GM23338 (cell line): ENCODE measurements at regions not wholly inside any gene's neighbourhood (a gene's known extent, or its start where the extent isn't known, plus 50 kb on each side); places are given as distances from the start of the nearest gene placed in this dataset.

Experiments used
- ATAC-seq: fragments of 200-7000 bp; cut with Tn5 transposase; 3 replicates; pipeline ENCODE4 v1.9.1; 2020
- DNase-seq: peaks from one replicate; pipeline ENCODE4 v3.0.0-alpha.2; 2015; ENCODE audit warnings: low spot score
- H2AFZ ChIP-seq: fragments of 200-600 bp; sonication (generic); 2 replicates; pipeline ENCODE4 v1.8.0; 2016; ENCODE audit warnings: antibody characterized with exemption, mild to moderate bottlenecking, moderate library complexity
- H3F3A ChIP-seq: fragments of 200-600 bp; sonication (generic); replicated peaks from 2 replicates; pipeline ENCODE4 v1.8.0; 2017; ENCODE audit warnings: antibody characterized with exemption, mixed run types, low read depth
- H3K27ac ChIP-seq: fragments of 200-600 bp; sonication (generic); 2 replicates; pipeline ENCODE4 v1.6.1; 2016; ENCODE audit warnings: low read depth
- H3K27me3 ChIP-seq: fragments of 200-600 bp; sonication (generic); 2 replicates; pipeline ENCODE4 v1.8.0; 2016; ENCODE audit warnings: mild to moderate bottlenecking, mixed run types, moderate library complexity; ENCODE audit not compliant: insufficient read depth
- H3K36me3 ChIP-seq: fragments of 200-600 bp; sonication (generic); 2 replicates; pipeline ENCODE4 v1.8.0; 2016; ENCODE audit warnings: mild to moderate bottlenecking; ENCODE audit not compliant: insufficient read depth
- H3K4me1 ChIP-seq: fragments of 200-600 bp; sonication (generic); 2 replicates; pipeline ENCODE4 v1.8.0; 2016; ENCODE audit warnings: mild to moderate bottlenecking, moderate library complexity; ENCODE audit not compliant: insufficient read depth
- H3K4me2 ChIP-seq: fragments of 200-600 bp; sonication (generic); 2 replicates; pipeline ENCODE4 v1.7.1; 2017; ENCODE audit warnings: mixed run types
- H3K4me3 ChIP-seq: fragments of 200-600 bp; sonication (generic); 2 replicates; pipeline ENCODE4 v1.6.1; 2016; ENCODE audit warnings: mixed run types
- H3K79me2 ChIP-seq: fragments of 200-600 bp; sonication (generic); replicated peaks from 2 replicates; pipeline ENCODE4 v1.8.0; 2017; ENCODE audit warnings: mild to moderate bottlenecking; ENCODE audit not compliant: insufficient read depth
- H3K9me2 ChIP-seq: fragments of 200-600 bp; sonication (generic); 2 replicates; pipeline ENCODE4 v1.8.0; 2017; ENCODE audit not compliant: insufficient read depth
- H4K20me1 ChIP-seq: fragments of 200-600 bp; sonication (generic); replicated peaks from 2 replicates; pipeline ENCODE4 v1.8.0; 2017; ENCODE audit warnings: mild to moderate bottlenecking; ENCODE audit not compliant: insufficient read depth
- H3K27ac Mint-ChIP-seq: 2 replicates; pipeline ENCODE4 v1.8.0; 2020; ENCODE audit warnings: inconsistent platforms, mild to moderate bottlenecking, moderate library complexity, mixed read lengths
- H3K27me3 Mint-ChIP-seq: 3 replicates; pipeline ENCODE4 v1.8.0; 2022; ENCODE audit warnings: low read depth, mild to moderate bottlenecking, moderate library complexity, mixed read lengths, inconsistent platforms; ENCODE audit not compliant: insufficient read depth, poor library complexity
- H3K36me3 Mint-ChIP-seq: 3 replicates; pipeline ENCODE4 v1.8.0; 2021; ENCODE audit warnings: low read depth, mild to moderate bottlenecking, inconsistent platforms, moderate library complexity, mixed read lengths
- H3K4me1 Mint-ChIP-seq: 3 replicates; pipeline ENCODE4 v1.8.0; 2020; ENCODE audit warnings: mild to moderate bottlenecking, inconsistent platforms, mixed read lengths
- H3K4me3 Mint-ChIP-seq: 3 replicates; pipeline ENCODE4 v1.8.0; 2021; ENCODE audit warnings: moderate library complexity, mild to moderate bottlenecking, inconsistent platforms, mixed read lengths
- H3K9me3 Mint-ChIP-seq: 3 replicates; pipeline ENCODE4 v1.8.0; 2020; ENCODE audit warnings: moderate library complexity, mild to moderate bottlenecking, inconsistent platforms, mixed read lengths
- CREB1 ChIP-seq: fragments of 250-450 bp; sonication (Bioruptor Pico); IDR thresholded peaks from 2 replicates; pipeline ENCODE4 v1.5.0; 2020; ENCODE audit warnings: low read depth, mild to moderate bottlenecking, moderate library complexity
- EZH2 ChIP-seq: fragments of 200-600 bp; sonication (generic); IDR thresholded peaks from one replicate; pipeline ENCODE4 v1.8.0; 2017; ENCODE audit warnings: antibody characterized with exemption, mild to moderate bottlenecking, low read depth; ENCODE audit not compliant: unreplicated experiment
- EZH2phosphoT487 ChIP-seq: fragments of 200-600 bp; sonication (generic); IDR thresholded peaks from one replicate; pipeline ENCODE4 v1.8.1; 2018; ENCODE audit warnings: antibody characterized with exemption; ENCODE audit not compliant: unreplicated experiment
- JUNB ChIP-seq: IDR thresholded peaks from one replicate; pipeline ENCODE4 v1.6.1; 2016; ENCODE audit warnings: antibody characterized with exemption; ENCODE audit not compliant: unreplicated experiment
- NANOG ChIP-seq: IDR thresholded peaks from 2 replicates; pipeline ENCODE4 v1.6.1; 2016; ENCODE audit warnings: antibody characterized with exemption, borderline replicate concordance
- POLR2AphosphoS5 ChIP-seq: IDR thresholded peaks from 2 replicates; pipeline ENCODE4 v1.6.1; 2016; ENCODE audit warnings: antibody characterized with exemption, low read depth
- STAT1 ChIP-seq: IDR thresholded peaks from one replicate; pipeline ENCODE4 v1.6.1; 2016; ENCODE audit warnings: antibody characterized with exemption; ENCODE audit not compliant: unreplicated experiment
- ZNF114 ChIP-seq: fragments of 250-450 bp; sonication (Bioruptor Pico); IDR thresholded peaks from 2 replicates; pipeline ENCODE4 v1.5.0; 2020; ENCODE audit warnings: mild to moderate bottlenecking, moderate library complexity
- ZNF331 ChIP-seq: fragments of 250-450 bp; sonication (Bioruptor Pico); IDR thresholded peaks from 2 replicates; pipeline ENCODE4 v1.5.0; 2020; ENCODE audit warnings: low read depth, mild to moderate bottlenecking, moderate library complexity
- TF ChIP-seq, protein P1 (sequence below): IDR thresholded peaks from one replicate; pipeline ENCODE4 v1.6.1; 2018; ENCODE audit warnings: antibody characterized with exemption; ENCODE audit not compliant: unreplicated experiment
- TF ChIP-seq, protein P2 (sequence below): fragments of 250-450 bp; sonication (Bioruptor Pico); IDR thresholded peaks from 2 replicates; pipeline ENCODE4 v1.5.0; 2020; ENCODE audit warnings: mild to moderate bottlenecking, moderate library complexity
- TF ChIP-seq, protein P3 (sequence below), 2 experiments: fragments of 200-600 bp in 1 of 2; sonication (generic) in 1 of 2; conservative IDR thresholded peaks; 2 replicates each; pipeline versions ENCODE4 v1.5.1 to v1.6.1; 2016 to 2017; ENCODE audit warnings: antibody characterized with exemption in 2 of 2, low read depth in 2 of 2, mild to moderate bottlenecking in 2 of 2, moderate library complexity in 1 of 2
- TF ChIP-seq, protein P4 (sequence below): IDR thresholded peaks from 2 replicates; pipeline ENCODE4 v1.6.1; 2016; ENCODE audit warnings: antibody characterized with exemption

DNA sequence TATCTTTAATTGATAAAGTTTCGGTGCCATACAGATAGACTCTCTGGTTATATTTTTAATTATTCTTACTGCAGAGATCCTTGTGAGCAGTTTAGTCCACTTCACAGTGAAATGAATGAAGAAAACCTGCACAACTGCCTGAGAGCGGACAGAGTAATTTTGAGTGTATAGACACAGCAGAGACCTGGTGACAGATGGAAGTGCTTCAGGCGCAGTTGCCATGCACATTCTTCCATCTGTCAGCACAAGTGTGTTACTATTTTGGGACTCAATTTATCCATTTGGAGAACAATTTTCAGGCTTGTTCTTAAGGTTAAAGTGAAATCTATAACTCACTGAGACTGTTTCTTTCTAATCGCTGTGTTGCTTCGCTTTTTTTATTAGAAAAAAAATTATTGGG, 147.8 kb upstream of the SPHKAP start:
- Histone ChIP-seq H3F3A (no peaks in the 10 kb centered on the region), H3K9me2 (peaks cover 4% of the 10 kb centered on the region; the same call in 1 of the 2 replicates), H3K4me3 (no peak overlapping the region), H3K4me2 (no peak overlapping the region), H3K27me3 (no peaks in the 10 kb centered on the region), H4K20me1 (no peaks in the 10 kb centered on the region), H3K27ac (no peak overlapping the region), H3K36me3 (peaks cover 12% of the 10 kb centered on the region; the same call in 1 of the 2 replicates), H2AFZ (no peak overlapping the region), H3K79me2 (no peaks in the 10 kb centered on the region), H3K4me1 (no peaks in the 10 kb centered on the region)
- ATAC-seq, result no peak
- H3K27me3 Mint-ChIP-seq, result peaks cover 4% of the 10 kb centered on the region
- H3K4me1 Mint-ChIP-seq, result no peaks in the 10 kb centered on the region
- H3K27ac Mint-ChIP-seq, result no peak overlapping the region
- no peak for DNase-seq
- peaks cover 58% of the 10 kb centered on the region for H3K9me3 Mint-ChIP-seq
- TF ChIP-seq EZH2phosphoT487 (no peak), STAT1 (no peak), ZNF114 (CRISPR knock-in tag) (no peak), CREB1 (no peak), ZNF331 (CRISPR knock-in tag) (no peak), NANOG (no peak), POLR2AphosphoS5 (no peak), EZH2 (no peak), JUNB (no peak)
- TF ChIP-seq, protein P1, sequence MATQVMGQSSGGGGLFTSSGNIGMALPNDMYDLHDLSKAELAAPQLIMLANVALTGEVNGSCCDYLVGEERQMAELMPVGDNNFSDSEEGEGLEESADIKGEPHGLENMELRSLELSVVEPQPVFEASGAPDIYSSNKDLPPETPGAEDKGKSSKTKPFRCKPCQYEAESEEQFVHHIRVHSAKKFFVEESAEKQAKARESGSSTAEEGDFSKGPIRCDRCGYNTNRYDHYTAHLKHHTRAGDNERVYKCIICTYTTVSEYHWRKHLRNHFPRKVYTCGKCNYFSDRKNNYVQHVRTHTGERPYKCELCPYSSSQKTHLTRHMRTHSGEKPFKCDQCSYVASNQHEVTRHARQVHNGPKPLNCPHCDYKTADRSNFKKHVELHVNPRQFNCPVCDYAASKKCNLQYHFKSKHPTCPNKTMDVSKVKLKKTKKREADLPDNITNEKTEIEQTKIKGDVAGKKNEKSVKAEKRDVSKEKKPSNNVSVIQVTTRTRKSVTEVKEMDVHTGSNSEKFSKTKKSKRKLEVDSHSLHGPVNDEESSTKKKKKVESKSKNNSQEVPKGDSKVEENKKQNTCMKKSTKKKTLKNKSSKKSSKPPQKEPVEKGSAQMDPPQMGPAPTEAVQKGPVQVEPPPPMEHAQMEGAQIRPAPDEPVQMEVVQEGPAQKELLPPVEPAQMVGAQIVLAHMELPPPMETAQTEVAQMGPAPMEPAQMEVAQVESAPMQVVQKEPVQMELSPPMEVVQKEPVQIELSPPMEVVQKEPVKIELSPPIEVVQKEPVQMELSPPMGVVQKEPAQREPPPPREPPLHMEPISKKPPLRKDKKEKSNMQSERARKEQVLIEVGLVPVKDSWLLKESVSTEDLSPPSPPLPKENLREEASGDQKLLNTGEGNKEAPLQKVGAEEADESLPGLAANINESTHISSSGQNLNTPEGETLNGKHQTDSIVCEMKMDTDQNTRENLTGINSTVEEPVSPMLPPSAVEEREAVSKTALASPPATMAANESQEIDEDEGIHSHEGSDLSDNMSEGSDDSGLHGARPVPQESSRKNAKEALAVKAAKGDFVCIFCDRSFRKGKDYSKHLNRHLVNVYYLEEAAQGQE, result no peak
- TF ChIP-seq, protein P2, sequence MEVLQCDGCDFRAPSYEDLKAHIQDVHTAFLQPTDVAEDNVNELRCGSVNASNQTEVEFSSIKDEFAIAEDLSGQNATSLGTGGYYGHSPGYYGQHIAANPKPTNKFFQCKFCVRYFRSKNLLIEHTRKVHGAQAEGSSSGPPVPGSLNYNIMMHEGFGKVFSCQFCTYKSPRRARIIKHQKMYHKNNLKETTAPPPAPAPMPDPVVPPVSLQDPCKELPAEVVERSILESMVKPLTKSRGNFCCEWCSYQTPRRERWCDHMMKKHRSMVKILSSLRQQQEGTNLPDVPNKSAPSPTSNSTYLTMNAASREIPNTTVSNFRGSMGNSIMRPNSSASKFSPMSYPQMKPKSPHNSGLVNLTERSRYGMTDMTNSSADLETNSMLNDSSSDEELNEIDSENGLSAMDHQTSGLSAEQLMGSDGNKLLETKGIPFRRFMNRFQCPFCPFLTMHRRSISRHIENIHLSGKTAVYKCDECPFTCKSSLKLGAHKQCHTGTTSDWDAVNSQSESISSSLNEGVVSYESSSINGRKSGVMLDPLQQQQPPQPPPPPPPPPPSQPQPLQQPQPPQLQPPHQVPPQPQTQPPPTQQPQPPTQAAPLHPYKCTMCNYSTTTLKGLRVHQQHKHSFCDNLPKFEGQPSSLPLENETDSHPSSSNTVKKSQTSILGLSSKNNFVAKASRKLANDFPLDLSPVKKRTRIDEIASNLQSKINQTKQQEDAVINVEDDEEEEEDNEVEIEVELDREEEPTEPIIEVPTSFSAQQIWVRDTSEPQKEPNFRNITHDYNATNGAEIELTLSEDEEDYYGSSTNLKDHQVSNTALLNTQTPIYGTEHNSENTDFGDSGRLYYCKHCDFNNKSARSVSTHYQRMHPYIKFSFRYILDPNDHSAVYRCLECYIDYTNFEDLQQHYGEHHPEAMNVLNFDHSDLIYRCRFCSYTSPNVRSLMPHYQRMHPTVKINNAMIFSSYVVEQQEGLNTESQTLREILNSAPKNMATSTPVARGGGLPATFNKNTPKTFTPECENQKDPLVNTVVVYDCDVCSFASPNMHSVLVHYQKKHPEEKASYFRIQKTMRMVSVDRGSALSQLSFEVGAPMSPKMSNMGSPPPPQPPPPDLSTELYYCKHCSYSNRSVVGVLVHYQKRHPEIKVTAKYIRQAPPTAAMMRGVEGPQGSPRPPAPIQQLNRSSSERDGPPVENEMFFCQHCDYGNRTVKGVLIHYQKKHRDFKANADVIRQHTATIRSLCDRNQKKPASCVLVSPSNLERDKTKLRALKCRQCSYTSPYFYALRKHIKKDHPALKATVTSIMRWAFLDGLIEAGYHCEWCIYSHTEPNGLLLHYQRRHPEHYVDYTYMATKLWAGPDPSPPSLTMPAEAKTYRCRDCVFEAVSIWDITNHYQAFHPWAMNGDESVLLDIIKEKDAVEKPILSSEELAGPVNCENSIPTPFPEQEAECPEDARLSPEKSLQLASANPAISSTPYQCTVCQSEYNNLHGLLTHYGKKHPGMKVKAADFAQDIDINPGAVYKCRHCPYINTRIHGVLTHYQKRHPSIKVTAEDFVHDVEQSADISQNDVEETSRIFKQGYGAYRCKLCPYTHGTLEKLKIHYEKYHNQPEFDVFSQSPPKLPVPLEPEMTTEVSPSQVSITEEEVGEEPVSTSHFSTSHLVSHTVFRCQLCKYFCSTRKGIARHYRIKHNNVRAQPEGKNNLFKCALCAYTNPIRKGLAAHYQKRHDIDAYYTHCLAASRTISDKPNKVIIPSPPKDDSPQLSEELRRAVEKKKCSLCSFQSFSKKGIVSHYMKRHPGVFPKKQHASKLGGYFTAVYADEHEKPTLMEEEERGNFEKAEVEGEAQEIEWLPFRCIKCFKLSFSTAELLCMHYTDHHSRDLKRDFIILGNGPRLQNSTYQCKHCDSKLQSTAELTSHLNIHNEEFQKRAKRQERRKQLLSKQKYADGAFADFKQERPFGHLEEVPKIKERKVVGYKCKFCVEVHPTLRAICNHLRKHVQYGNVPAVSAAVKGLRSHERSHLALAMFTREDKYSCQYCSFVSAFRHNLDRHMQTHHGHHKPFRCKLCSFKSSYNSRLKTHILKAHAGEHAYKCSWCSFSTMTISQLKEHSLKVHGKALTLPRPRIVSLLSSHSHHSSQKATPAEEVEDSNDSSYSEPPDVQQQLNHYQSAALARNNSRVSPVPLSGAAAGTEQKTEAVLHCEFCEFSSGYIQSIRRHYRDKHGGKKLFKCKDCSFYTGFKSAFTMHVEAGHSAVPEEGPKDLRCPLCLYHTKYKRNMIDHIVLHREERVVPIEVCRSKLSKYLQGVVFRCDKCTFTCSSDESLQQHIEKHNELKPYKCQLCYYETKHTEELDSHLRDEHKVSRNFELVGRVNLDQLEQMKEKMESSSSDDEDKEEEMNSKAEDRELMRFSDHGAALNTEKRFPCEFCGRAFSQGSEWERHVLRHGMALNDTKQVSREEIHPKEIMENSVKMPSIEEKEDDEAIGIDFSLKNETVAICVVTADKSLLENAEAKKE (CRISPR knock-in tag), result no peak
- TF ChIP-seq, protein P3, sequence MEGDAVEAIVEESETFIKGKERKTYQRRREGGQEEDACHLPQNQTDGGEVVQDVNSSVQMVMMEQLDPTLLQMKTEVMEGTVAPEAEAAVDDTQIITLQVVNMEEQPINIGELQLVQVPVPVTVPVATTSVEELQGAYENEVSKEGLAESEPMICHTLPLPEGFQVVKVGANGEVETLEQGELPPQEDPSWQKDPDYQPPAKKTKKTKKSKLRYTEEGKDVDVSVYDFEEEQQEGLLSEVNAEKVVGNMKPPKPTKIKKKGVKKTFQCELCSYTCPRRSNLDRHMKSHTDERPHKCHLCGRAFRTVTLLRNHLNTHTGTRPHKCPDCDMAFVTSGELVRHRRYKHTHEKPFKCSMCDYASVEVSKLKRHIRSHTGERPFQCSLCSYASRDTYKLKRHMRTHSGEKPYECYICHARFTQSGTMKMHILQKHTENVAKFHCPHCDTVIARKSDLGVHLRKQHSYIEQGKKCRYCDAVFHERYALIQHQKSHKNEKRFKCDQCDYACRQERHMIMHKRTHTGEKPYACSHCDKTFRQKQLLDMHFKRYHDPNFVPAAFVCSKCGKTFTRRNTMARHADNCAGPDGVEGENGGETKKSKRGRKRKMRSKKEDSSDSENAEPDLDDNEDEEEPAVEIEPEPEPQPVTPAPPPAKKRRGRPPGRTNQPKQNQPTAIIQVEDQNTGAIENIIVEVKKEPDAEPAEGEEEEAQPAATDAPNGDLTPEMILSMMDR (conservative IDR thresholded peaks at IDR 0.05; ENCODE audit: low read depth in 2 of 2), result no peak
- TF ChIP-seq, protein P4, sequence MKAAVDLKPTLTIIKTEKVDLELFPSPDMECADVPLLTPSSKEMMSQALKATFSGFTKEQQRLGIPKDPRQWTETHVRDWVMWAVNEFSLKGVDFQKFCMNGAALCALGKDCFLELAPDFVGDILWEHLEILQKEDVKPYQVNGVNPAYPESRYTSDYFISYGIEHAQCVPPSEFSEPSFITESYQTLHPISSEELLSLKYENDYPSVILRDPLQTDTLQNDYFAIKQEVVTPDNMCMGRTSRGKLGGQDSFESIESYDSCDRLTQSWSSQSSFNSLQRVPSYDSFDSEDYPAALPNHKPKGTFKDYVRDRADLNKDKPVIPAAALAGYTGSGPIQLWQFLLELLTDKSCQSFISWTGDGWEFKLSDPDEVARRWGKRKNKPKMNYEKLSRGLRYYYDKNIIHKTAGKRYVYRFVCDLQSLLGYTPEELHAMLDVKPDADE, result no peak
- no peak overlapping the region for H3K4me3 Mint-ChIP-seq
- peaks cover 31% of the 10 kb centered on the region for H3K36me3 Mint-ChIP-seq
